PC-9 (cell line): ENCODE measurements at regions not wholly inside any gene's neighbourhood (a gene's known extent, or its start where the extent isn't known, plus 50 kb on each side); places are given as distances from the start of the nearest gene placed in this dataset.

Experiments
- BruUV-seq: library from RNA; stranded (reverse); fragments of 400-500 nt; replicated peaks from 2 replicates; lab custom pipeline; 2021; lab: Mats Ljungman, UMichigan
- CTCF ChIA-PET: fragments of 300-600 bp; sonication (Branson Sonifier 250); formaldehyde crosslinking; loops from one replicate; lab custom pipeline; 2022; ENCODE audit warnings: antibody characterized with exemption; lab: Charles Lee
- POLR2A ChIA-PET: fragments of 300-600 bp; sonication (Branson Sonifier 250); formaldehyde crosslinking; loops from one replicate; lab custom pipeline; 2022; ENCODE audit warnings: antibody characterized with exemption; ENCODE audit not compliant: unreplicated experiment; lab: Charles Lee
- DNase-seq, 2 experiments: peaks; one replicate each; pipeline versions ENCODE4 v3.0.0 to v3.0.0-alpha.2; 2015 to 2022; ENCODE audit warnings: mixed read lengths in 1 of 2
- H2AFZ ChIP-seq: fragments of 200-600 bp; sonication (generic); 2 replicates; pipeline ENCODE4 v1.8.1; 2017; ENCODE audit warnings: antibody characterized with exemption
- H3F3A ChIP-seq: fragments of 200-600 bp; sonication (generic); 2 replicates; pipeline ENCODE4 v1.8.1; 2017; ENCODE audit warnings: antibody characterized with exemption, mild to moderate bottlenecking, low read depth; ENCODE audit not compliant: insufficient read depth
- H3K27ac ChIP-seq: fragments of 200-600 bp; sonication (generic); 2 replicates; pipeline ENCODE4 v1.6.1; 2016; ENCODE audit warnings: mixed run types
- H3K27me3 ChIP-seq: fragments of 200-600 bp; sonication (generic); 2 replicates; pipeline ENCODE4 v1.6.1; 2016; ENCODE audit warnings: low read depth, mixed run types; ENCODE audit not compliant: insufficient read depth
- H3K36me3 ChIP-seq: fragments of 200-600 bp; sonication (generic); 2 replicates; pipeline ENCODE4 v1.6.1; 2016; ENCODE audit warnings: low read depth, mixed run types
- H3K4me1 ChIP-seq: fragments of 200-600 bp; sonication (generic); replicated peaks from 2 replicates; pipeline ENCODE4 v1.6.1; 2016; ENCODE audit warnings: mixed run types; ENCODE audit not compliant: insufficient read depth
- H3K4me2 ChIP-seq: fragments of 200-600 bp; sonication (generic); 2 replicates; pipeline ENCODE4 v1.6.1; 2017; ENCODE audit warnings: mixed run types
- H3K4me3 ChIP-seq: fragments of 200-600 bp; sonication (generic); 2 replicates; pipeline ENCODE4 v1.6.1; 2016; ENCODE audit warnings: mixed run types
- H3K79me2 ChIP-seq: fragments of 200-600 bp; sonication (generic); 2 replicates; pipeline ENCODE4 v1.6.1; 2017; ENCODE audit warnings: low read depth, mixed run types
- H3K9me2 ChIP-seq: fragments of 200-600 bp; sonication (generic); 2 replicates; pipeline ENCODE4 v1.8.1; 2017; ENCODE audit warnings: mild to moderate bottlenecking; ENCODE audit not compliant: insufficient read depth
- H3K9me3 ChIP-seq: fragments of 200-600 bp; sonication (generic); 2 replicates; pipeline ENCODE4 v1.8.1; 2016; ENCODE audit warnings: low read depth; ENCODE audit not compliant: insufficient read depth
- H4K20me1 ChIP-seq: fragments of 200-600 bp; sonication (generic); 2 replicates; pipeline ENCODE4 v1.8.1; 2017; ENCODE audit not compliant: insufficient read depth
- EZH2 ChIP-seq: fragments of 200-600 bp; sonication (generic); IDR thresholded peaks from 2 replicates; pipeline ENCODE4 v1.8.0; 2017; ENCODE audit warnings: antibody characterized with exemption, low read depth
- intact Hi-C: fragments of 100-400 bp; cut with micrococcal nuclease; formaldehyde crosslinking; loops from one replicate; pipeline ENCODE4 v1.10.0; 2022; ENCODE audit not compliant: unreplicated experiment
- TF ChIP-seq, protein P1 (sequence below): fragments of 200-600 bp; sonication (generic); conservative IDR thresholded peaks from 2 replicates; pipeline ENCODE4 v1.6.1; 2017; ENCODE audit warnings: mixed run types, antibody characterized with exemption, mild to moderate bottlenecking, moderate library complexity

DNA sequence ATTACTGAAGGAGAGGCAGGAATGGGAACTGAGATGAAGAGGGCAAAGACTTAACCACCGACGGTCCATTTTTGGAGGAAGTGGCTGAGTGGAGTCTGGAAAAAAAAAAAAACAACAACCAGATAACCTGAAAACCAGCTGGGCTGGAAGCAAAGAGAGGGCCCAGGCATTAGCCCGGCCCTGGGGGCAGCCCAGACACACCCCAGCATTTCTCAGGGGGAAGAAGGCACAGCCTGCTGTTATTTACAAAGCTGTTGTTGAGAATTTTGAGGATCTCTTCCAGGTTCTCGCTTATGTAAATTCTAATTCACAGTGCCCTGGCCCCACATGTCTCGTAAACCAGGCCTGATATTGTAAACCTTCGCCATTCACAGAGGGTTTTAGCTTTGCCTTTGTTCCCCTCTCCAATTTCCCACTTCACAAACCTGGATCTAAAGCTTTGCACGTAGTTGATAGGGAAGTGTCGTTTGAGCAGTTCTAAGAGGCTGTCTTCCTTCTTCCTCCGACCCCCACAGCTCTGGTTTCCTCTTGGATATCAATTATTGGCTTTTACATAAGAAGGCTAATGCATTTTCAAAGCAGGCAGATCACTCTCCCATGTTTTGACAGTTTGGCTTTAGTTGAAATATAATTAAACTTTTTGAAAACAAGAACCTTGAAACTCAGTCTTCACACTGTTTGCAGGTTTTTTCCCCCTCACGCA, 161.8 kb upstream of the IRF2BP2 start:
- peaks cover 23% of the 10 kb centered on the region for H3F3A ChIP-seq
- H3K4me1 ChIP-seq = peaks cover 22% of the 10 kb centered on the region
- TF ChIP-seq, protein P1, sequence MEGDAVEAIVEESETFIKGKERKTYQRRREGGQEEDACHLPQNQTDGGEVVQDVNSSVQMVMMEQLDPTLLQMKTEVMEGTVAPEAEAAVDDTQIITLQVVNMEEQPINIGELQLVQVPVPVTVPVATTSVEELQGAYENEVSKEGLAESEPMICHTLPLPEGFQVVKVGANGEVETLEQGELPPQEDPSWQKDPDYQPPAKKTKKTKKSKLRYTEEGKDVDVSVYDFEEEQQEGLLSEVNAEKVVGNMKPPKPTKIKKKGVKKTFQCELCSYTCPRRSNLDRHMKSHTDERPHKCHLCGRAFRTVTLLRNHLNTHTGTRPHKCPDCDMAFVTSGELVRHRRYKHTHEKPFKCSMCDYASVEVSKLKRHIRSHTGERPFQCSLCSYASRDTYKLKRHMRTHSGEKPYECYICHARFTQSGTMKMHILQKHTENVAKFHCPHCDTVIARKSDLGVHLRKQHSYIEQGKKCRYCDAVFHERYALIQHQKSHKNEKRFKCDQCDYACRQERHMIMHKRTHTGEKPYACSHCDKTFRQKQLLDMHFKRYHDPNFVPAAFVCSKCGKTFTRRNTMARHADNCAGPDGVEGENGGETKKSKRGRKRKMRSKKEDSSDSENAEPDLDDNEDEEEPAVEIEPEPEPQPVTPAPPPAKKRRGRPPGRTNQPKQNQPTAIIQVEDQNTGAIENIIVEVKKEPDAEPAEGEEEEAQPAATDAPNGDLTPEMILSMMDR = no peak
- TF ChIP-seq EZH2 = no peak
- POLR2A ChIA-PET = interaction anchor here (0.6 to 1.0 kb wide), 7 partner anchors 18 to 1404 kb away, joined by 3 to 26 read pairs (median 16); no protein-coding TSS in a partner anchor
- no peaks in the 10 kb centered on the region for H4K20me1 ChIP-seq
- H3K36me3 ChIP-seq = no peaks in the 10 kb centered on the region
- peak overlapping the region; percentile 75 for H3K4me2 ChIP-seq
- intact Hi-C loops = loop anchor here (1.0 to 5.0 kb wide), 17 partner anchors 25 to 312 kb away; no protein-coding TSS in a partner anchor
- no peaks in the 10 kb centered on the region for H3K27me3 ChIP-seq
- TSS peak; percentile 80 for BruUV-seq
- H3K79me2 ChIP-seq = no peaks in the 10 kb centered on the region
- H3K9me3 ChIP-seq = no peaks in the 10 kb centered on the region
- H2AFZ ChIP-seq = no peak overlapping the region
- CTCF ChIA-PET = interaction anchor here (0.7 kb wide), 1 partner anchor 48 kb away, joined by 8 read pairs; no protein-coding TSS in a partner anchor
- DNase-seq = peak; percentile 55 to 67
- H3K9me2 ChIP-seq = no peaks in the 10 kb centered on the region
- peak overlapping the region; percentile 95 for H3K27ac ChIP-seq
- peak overlapping the region; percentile 35; the same call in 1 of the 2 replicates for H3K4me3 ChIP-seq

DNA sequence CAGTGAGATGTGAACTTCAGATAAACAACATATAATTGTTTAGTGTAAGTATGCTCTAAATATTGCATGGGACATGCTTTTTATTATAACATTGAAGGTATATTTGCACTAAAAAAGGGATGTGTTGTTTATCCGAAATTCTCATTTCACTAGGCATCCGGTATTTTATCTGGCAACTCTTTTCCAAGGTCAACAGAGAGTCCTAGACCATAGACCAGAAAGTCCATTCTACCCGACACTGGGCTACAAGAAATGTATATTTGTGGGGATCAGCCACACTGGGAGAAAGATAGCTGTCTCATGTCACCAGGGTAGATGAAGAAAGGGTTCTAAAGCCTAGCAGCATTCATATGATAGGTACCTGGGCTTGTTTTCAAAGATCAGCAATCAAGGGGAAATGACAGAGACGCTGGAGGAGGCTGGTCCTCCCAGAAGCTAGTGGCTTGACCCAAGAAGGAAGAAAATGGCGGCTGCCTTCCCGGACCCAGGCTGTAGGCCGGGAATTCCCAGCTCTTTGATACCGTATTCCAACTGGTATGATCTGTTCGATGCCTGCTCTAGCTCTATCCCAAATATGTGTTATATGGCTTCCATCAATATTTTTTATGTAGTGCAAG, 161.1 kb upstream of the IRF2BP2 start:
- Histone ChIP-seq H3K27me3 (no peaks in the 10 kb centered on the region), H3K27ac (peak overlapping the region; percentile 95), H3K36me3 (no peaks in the 10 kb centered on the region), H4K20me1 (no peaks in the 10 kb centered on the region), H2AFZ (no peak overlapping the region), H3F3A (peaks cover 23% of the 10 kb centered on the region), H3K9me3 (no peaks in the 10 kb centered on the region), H3K79me2 (no peaks in the 10 kb centered on the region), H3K4me1 (peaks cover 22% of the 10 kb centered on the region), H3K9me2 (no peaks in the 10 kb centered on the region), H3K4me3 (no peak overlapping the region; the same call in 1 of the 2 replicates), H3K4me2 (peak overlapping the region; percentile 75)
- DNase-seq = no peak
- ChIA-PET CTCF (no interaction called here), POLR2A (interaction anchor here (0.7 to 0.8 kb wide), 3 partner anchors 17 to 750 kb away, joined by 3 to 19 read pairs (median 18); no protein-coding TSS in a partner anchor)
- BruUV-seq = no TSS peak
- TF ChIP-seq, protein P1 = no peak
- TF ChIP-seq EZH2 = no peak
- intact Hi-C loops = loop anchor here (5.0 kb wide), 1 partner anchor 156 kb away; no protein-coding TSS in a partner anchor

DNA sequence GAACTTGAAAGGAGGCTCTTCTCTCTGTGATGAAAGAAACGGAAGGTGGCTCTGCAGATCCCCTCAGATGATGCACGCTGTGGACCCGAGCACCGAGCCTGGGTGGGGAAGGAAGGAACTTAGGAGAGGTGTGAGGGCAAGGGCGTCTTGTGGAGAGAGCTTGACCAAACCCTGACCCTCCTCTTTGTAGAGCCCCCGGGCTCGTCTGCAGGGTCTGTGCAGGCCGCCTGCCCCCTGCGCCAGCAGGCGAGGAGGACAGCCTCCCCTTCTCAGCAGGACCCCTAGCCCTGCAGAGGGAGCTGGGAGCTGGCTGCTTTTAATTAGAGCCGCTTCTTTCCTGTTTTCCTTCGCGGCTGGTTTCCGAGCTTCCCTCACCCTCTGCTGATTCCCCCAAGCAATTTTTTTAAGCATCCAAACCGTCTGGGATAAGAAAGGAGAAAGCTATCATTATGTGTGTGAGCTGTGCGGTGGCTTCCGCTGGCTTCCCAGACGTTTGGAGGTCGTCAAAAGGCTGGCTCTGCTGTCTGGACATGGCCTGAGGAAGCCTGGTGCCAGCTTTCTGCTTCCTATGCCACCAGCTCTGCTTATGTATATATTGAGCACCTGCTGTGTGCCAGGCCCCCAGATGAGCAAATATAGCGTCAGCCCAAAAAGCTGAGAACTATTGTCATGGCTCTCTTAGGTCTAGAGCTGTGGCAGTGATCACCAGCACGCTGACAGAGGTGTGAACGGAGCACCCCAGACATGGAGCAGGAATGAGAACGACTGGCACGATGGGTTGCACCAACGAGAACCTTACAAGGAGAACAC, 160.2 kb upstream of the IRF2BP2 start:
- intact Hi-C loops = loop anchor here (5.0 kb wide), 1 partner anchor 157 kb away; no protein-coding TSS in a partner anchor
- POLR2A ChIA-PET = no interaction called here
- no peaks in the 10 kb centered on the region for H3K79me2 ChIP-seq
- H3F3A ChIP-seq = peaks cover 23% of the 10 kb centered on the region
- no peak overlapping the region for H3K27ac ChIP-seq
- CTCF ChIA-PET = no interaction called here
- TF ChIP-seq, protein P1 = no peak
- TF ChIP-seq EZH2 = no peak
- H3K4me1 ChIP-seq = peaks cover 22% of the 10 kb centered on the region
- no peaks in the 10 kb centered on the region for H3K27me3 ChIP-seq
- H3K9me2 ChIP-seq = no peaks in the 10 kb centered on the region
- DNase-seq = no peak
- no TSS peak for BruUV-seq
- H3K36me3 ChIP-seq = no peaks in the 10 kb centered on the region
- H3K4me3 ChIP-seq = no peak overlapping the region
- H2AFZ ChIP-seq = no peak overlapping the region
- 0 out of 2 replicates have a peak overlapping the region, but pooled peaks have one; percentile 75 for H3K4me2 ChIP-seq
- H3K9me3 ChIP-seq = no peaks in the 10 kb centered on the region
- no peaks in the 10 kb centered on the region for H4K20me1 ChIP-seq
